Liver (tissue), 3 donors: ENCODE measurements at regions not wholly inside any gene's neighbourhood (a gene's known extent, or its start where the extent isn't known, plus 50 kb on each side); places are given as distances from the start of the nearest gene placed in this dataset.

Experiments
- CTCF ChIP-seq: fragments of 150-350 bp; IDR thresholded peaks from 2 replicates; pipeline ENCODE4 v1.5.1; 2017; ENCODE audit warnings: improper control_type of control experiment, low read depth, low read length; ENCODE audit not compliant: missing input control
- EGR1 ChIP-seq, 2 donors: IDR thresholded peaks; 2 replicates each; pipeline ENCODE4 v1.6.1; 2016 to 2018; ENCODE audit warnings: antibody characterized with exemption in 2 of 2, low read depth in 2 of 2
- GABPA ChIP-seq, 2 donors: IDR thresholded peaks in 1 of 2; conservative IDR thresholded peaks in 1 of 2; 2 replicates each; pipeline ENCODE4 v1.6.1; 2016; ENCODE audit warnings: antibody characterized with exemption in 2 of 2, mild to moderate bottlenecking in 1 of 2, moderate library complexity in 1 of 2
- JUND ChIP-seq, 2 donors: IDR thresholded peaks; 2 replicates each; pipeline ENCODE4 v1.6.1; 2016; ENCODE audit warnings: antibody characterized with exemption in 2 of 2
- MAX ChIP-seq: IDR thresholded peaks from 2 replicates; pipeline ENCODE4 v1.6.1; 2016; ENCODE audit warnings: antibody characterized with exemption
- RAD21 ChIP-seq, 2 donors: IDR thresholded peaks; 2 replicates each; pipeline ENCODE4 v1.6.1; 2016; ENCODE audit warnings: antibody characterized with exemption in 2 of 2, mild to moderate bottlenecking in 2 of 2
- TAF1 ChIP-seq: conservative IDR thresholded peaks from 2 replicates; pipeline ENCODE4 v1.6.1; 2016; ENCODE audit warnings: antibody characterized with exemption, mild to moderate bottlenecking
- donor health status: healthy.
- donor health status: healthy.

GRCh38 chrX:79564362-79564761 lies 197.2 kb upstream of the ITM2A start:
- no peak for TF ChIP-seq CTCF
- no peak for TF ChIP-seq GABPA (IDR thresholded peaks at IDR 0.05 in 1 of 2, conservative IDR thresholded peaks at IDR 0.05 in 1 of 2)
- no peak for TF ChIP-seq TAF1
- no peak for TF ChIP-seq EGR1 (IDR thresholded peaks at IDR 0.05; ENCODE audit: low read depth in 2 of 2)
- TF ChIP-seq JUND (IDR thresholded peaks at IDR 0.05), result no peak
- no peak for TF ChIP-seq RAD21 (IDR thresholded peaks at IDR 0.05)
- TF ChIP-seq MAX, result no peak
